MCF 10A (cell line): ENCODE measurements at regions not wholly inside any gene's neighbourhood (a gene's known extent, or its start where the extent isn't known, plus 50 kb on each side); places are given as distances from the start of the nearest gene placed in this dataset.
A peak's percentile ranks its signal among the peaks of the same experiment; 100 is the strongest.

Experiments used
- BruUV-seq: library from RNA; stranded (reverse); fragments of 400-500 nt; replicated peaks from 2 replicates; lab custom pipeline; 2021; lab: Mats Ljungman, UMichigan
- CTCF ChIA-PET: fragments of 300-600 bp; sonication (Branson Sonifier 250); formaldehyde crosslinking; extraction: SDS; loops from one replicate; lab custom pipeline; 2021; ENCODE audit warnings: antibody characterized with exemption, inconsistent platforms; lab: Yijun Ruan, JAX
- POLR2A ChIA-PET: fragments of 300-600, 350-650 bp; sonication (Branson Sonifier 250); formaldehyde crosslinking; extraction: SDS; loops from one replicate; lab custom pipeline; 2020; ENCODE audit warnings: antibody characterized with exemption, inconsistent platforms; lab: Yijun Ruan, JAX
- DNase-seq: peaks from one replicate; pipeline ENCODE4 v3.0.0-alpha.2; 2018; ENCODE audit not compliant: unreplicated experiment
- H3K27ac Mint-ChIP-seq: one replicate; pipeline ENCODE4 v1.8.0; 2022; ENCODE audit warnings: mild to moderate bottlenecking, low read depth, mixed read lengths; ENCODE audit not compliant: unreplicated experiment
- H3K27me3 Mint-ChIP-seq: one replicate; pipeline ENCODE4 v1.8.0; 2022; ENCODE audit warnings: mixed read lengths; ENCODE audit not compliant: insufficient read depth, unreplicated experiment
- H3K36me3 Mint-ChIP-seq: one replicate; pipeline ENCODE4 v1.8.0; 2022; ENCODE audit warnings: mild to moderate bottlenecking, moderate library complexity, mixed read lengths; ENCODE audit not compliant: insufficient read depth, unreplicated experiment
- H3K4me1 Mint-ChIP-seq: one replicate; pipeline ENCODE4 v1.8.0; 2022; ENCODE audit warnings: mixed read lengths; ENCODE audit not compliant: insufficient read depth, unreplicated experiment
- H3K4me3 Mint-ChIP-seq: one replicate; pipeline ENCODE4 v1.8.0; 2022; ENCODE audit warnings: mild to moderate bottlenecking, moderate library complexity, mixed read lengths; ENCODE audit not compliant: unreplicated experiment
- H3K9me3 Mint-ChIP-seq: one replicate; pipeline ENCODE4 v1.8.0; 2022; ENCODE audit warnings: mixed read lengths; ENCODE audit not compliant: unreplicated experiment
- CTCF ChIP-seq: fragments of 200-600 bp; IDR thresholded peaks from one replicate; pipeline ENCODE4 v1.8.0; 2022; ENCODE audit warnings: antibody characterized with exemption, mild to moderate bottlenecking; ENCODE audit not compliant: unreplicated experiment
- intact Hi-C: fragments of 100-400 bp; cut with micrococcal nuclease; formaldehyde crosslinking; loops from 2 replicates; pipeline ENCODE4 v1.14.1; 2022

DNA sequence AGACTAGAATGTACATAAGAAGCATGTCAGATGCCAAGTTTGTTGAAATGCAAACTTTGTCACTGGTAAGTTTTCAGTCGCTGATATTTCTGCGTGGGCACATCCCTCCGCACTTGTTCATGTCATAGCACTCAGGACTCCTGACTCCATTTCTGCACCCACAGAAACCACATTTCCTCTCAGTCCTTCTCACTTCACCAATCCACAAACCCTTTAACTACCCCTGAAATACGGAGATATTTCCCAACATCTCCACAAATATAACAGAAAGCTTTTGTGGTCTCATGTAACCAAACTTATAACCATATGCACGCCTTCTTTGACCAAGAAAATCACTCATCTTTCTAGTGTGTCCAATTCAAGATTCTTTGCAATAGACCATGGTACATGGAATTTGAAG is 276.9 kb upstream of the ERBB4 start:
- Mint-ChIP-seq H3K9me3 (no peaks in the 10 kb centered on the region), H3K4me1 (no peaks in the 10 kb centered on the region), H3K4me3 (no peak overlapping the region), H3K27me3 (no peaks in the 10 kb centered on the region), H3K36me3 (no peaks in the 10 kb centered on the region), H3K27ac (no peak overlapping the region)
- ChIA-PET CTCF (no interaction called here), POLR2A (interaction anchor here (0.7 kb wide), 1 partner anchor 21 kb away, joined by 3 read pairs; no protein-coding TSS in a partner anchor)
- TF ChIP-seq CTCF = no peak
- no TSS peak for BruUV-seq
- DNase-seq = no peak
- intact Hi-C loops = no loop called here

DNA sequence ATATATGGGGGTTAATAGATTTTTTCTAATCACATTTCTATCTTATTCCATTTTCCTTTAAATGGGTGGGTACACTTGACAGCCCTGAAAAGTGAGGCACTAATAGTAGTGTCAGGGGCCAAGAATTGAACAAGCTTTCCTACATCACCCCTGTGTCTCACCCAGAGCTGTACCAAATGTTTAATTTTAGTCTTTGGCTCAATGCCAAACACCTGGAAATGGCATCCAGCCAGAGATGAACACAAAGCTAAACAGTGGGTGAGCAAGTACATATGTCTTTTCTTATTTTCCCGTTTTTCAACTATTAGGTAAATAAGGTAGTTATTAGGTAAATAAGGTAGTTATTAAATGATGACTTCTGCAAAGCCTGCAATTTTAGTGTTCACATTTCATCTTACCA is 276.3 kb upstream of the ERBB4 start:
- POLR2A ChIA-PET = no interaction called here
- no peak overlapping the region for H3K4me3 Mint-ChIP-seq
- no peak overlapping the region for H3K27ac Mint-ChIP-seq
- DNase-seq = peak; percentile 10
- BruUV-seq = no TSS peak
- intact Hi-C loops = no loop called here
- no peaks in the 10 kb centered on the region for H3K9me3 Mint-ChIP-seq
- no peak for TF ChIP-seq CTCF
- no peaks in the 10 kb centered on the region for H3K36me3 Mint-ChIP-seq
- H3K27me3 Mint-ChIP-seq = no peaks in the 10 kb centered on the region
- no peaks in the 10 kb centered on the region for H3K4me1 Mint-ChIP-seq
- CTCF ChIA-PET = no interaction called here

DNA sequence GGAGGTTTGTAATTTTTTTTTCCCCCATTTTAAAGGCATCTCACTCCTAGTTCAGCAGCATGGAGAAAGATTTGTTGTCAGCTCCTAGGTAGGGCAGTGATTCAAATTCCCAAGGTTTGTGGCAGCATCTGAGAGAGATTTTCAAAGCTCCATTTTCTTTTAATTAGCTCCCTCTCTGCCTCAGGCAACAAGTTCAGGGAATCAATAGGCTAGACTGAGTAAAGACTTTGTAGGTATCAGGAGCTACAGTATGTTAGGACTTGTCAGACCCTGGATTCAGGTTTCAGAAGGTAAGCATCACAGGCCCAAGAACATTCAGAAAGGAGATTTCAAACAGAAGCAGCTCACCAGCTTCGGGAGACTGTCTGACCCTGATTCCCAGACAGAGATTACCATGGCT is 273.3 kb upstream of the ERBB4 start:
- intact Hi-C loops = no loop called here
- no peak for TF ChIP-seq CTCF
- Mint-ChIP-seq H3K36me3 (no peaks in the 10 kb centered on the region), H3K4me3 (no peak overlapping the region), H3K9me3 (no peaks in the 10 kb centered on the region), H3K4me1 (no peaks in the 10 kb centered on the region), H3K27ac (no peak overlapping the region), H3K27me3 (no peaks in the 10 kb centered on the region)
- CTCF ChIA-PET = interaction anchor here (0.7 to 1.3 kb wide), 3 partner anchors 19 to 227 kb away, joined by 3 to 8 read pairs (median 3); no protein-coding TSS in a partner anchor
- POLR2A ChIA-PET = interaction anchor here (0.7 to 1.7 kb wide), 2 partner anchors 11 to 31 kb away, joined by 3 read pairs; no protein-coding TSS in a partner anchor
- BruUV-seq = no TSS peak
- DNase-seq = no peak

DNA sequence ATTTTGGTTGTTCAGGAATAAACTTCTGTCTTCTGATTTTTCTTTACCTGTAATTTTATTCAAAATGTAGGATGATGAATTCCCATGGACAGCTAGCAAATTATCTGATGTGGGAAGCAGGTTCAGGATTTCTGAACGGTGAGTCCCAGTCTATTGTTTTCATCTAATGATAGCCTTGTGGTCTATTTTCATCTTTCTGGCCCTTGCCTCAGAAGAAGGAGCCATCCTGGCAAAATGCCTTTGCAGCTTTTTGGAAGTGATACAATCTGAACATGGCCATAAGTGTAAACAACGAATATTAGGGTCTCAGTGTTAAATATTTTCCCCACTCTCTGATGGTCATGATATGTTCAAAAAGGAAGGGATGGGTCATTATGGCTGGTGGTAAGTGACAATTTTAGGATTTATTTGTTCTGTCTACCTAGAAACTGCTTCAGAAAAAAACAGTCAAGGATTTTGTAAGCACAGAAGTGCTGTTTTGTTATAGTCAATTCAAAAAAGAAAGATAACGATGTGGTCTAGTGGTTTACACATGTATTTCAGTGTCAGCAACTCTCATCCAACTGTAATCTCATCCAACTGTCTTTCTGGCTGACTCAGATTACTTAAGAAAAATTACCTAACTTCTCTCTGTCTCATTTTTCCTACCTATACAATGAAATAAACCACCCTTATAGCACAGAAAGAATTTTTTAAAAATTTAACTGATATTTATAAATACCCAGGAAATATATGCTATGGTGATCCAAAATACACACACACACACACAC is 272.6 kb upstream of the ERBB4 start:
- H3K36me3 Mint-ChIP-seq = no peaks in the 10 kb centered on the region
- H3K4me1 Mint-ChIP-seq = no peaks in the 10 kb centered on the region
- no peak for TF ChIP-seq CTCF
- CTCF ChIA-PET = interaction anchor here (0.6 to 1.5 kb wide), 4 partner anchors 19 to 81 kb away, joined by 3 to 8 read pairs (median 4); no protein-coding TSS in a partner anchor
- H3K27me3 Mint-ChIP-seq = no peaks in the 10 kb centered on the region
- H3K4me3 Mint-ChIP-seq = no peak overlapping the region
- H3K9me3 Mint-ChIP-seq = no peaks in the 10 kb centered on the region
- no peak overlapping the region for H3K27ac Mint-ChIP-seq
- BruUV-seq = no TSS peak
- no peak for DNase-seq
- POLR2A ChIA-PET = interaction anchor here (1.7 kb wide), 1 partner anchor 12 kb away, joined by 3 read pairs; no protein-coding TSS in a partner anchor
- intact Hi-C loops = no loop called here
